Sciatic nerve (tissue), 2 donors: ENCODE measurements at regions not wholly inside any gene's neighbourhood (a gene's known extent, or its start where the extent isn't known, plus 50 kb on each side); places are given as distances from the start of the nearest gene placed in this dataset.

Experiments
- ATAC-seq: fragments of 200-7000 bp; cut with Tn5 transposase; one replicate; pipeline ENCODE4 v1.9.1; 2020; ENCODE audit warnings: mild to moderate bottlenecking, moderate library complexity
- DNase-seq: peaks from one replicate; pipeline ENCODE4 v3.0.0-alpha.2; 2020; ENCODE audit warnings: low spot score
- intact Hi-C: fragments of 100-400 bp; cut with DNase I; formaldehyde crosslinking; loops from one replicate; pipeline ENCODE4 v1.14.2; 2022
- donor health status: DM: no; HTN: no; CAD: no.
- donor health status: DM: no; HTN: no; CAD: no.

DNA sequence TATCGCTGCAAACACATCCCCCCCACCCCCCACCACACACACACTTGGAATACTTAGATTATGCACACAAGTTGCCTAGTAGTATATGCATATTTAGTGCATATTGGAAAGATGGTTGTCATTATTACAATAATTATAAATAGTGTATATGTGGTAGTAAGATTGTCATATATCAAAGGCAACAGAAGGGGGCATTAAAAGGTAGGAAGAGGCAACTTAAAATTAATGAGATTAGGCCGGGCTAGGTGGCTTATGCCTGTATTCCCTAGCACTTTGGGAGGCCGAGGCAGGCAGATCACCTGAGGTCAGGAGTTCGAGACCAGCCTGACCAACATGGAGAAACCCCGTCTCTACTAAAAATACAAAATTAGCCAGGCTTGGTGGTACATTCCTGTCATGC is 52.1 kb downstream of the GSC start:
- DNase-seq: no peak
- intact Hi-C loops: no loop called here
- peak; percentile 30 for ATAC-seq

DNA sequence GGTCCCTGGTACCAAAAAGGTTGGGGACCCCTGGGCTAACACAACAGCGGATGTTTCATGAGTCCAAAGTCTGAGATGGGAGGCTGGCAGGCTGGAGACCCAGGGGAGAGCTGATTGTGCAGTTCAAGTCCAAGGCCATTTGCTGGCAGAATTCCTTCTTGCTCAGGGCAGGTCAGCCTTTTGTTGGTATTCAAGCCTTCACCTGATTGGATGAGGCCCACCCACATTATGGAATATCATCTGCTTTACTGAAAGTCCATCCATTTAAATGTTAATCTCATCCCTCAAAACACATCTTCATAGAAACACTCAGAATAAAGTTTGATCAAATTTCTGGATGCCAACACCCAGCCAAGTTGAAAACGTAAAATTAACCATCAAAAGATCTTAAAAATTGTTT is 52.9 kb downstream of the GSC start:
- intact Hi-C loops: no loop called here
- DNase-seq (no peak), ATAC-seq (no peak)

DNA sequence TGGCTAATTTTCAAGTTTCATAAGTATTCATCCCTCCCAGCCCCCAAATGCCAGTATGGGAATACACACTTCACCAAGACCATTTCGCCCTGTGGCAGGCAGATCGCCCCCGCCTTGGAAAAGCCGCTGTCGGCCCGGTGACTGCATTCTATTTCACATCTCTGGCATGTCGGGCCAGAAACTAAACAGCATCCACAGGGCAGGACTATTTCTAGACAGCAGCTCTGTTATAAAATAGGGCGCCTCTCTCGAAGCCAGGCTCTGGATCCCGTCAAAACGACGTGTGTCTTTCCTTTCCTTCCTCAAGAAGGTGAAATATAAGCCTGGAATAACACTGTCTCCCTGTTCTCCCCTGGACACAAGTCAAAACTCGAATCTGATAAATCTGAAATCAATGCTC is 56.8 kb downstream of the GSC start:
- no peak for ATAC-seq
- intact Hi-C loops: no loop called here
- no peak for DNase-seq

DNA sequence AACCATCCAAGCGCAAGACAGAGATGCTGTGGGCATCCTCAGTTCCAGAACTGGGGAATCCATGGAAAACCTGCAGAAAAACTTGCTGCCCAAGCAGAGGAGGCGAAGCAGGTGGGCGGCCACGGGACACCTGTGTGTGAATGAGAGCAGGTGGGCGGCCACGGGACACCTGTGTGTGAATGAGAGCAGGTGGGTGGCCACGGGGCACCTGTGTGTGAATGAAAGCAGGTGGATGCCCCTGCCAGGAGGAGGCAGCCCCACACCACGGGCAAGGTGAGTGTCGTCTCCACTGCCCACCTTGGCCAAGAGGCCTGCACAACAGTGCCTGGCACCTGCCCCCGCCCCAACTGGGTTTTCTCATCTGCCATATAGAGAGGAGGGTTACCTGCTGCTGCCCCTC is 59.2 kb downstream of the GSC start:
- no peak for ATAC-seq
- intact Hi-C loops: no loop called here
- no peak for DNase-seq

DNA sequence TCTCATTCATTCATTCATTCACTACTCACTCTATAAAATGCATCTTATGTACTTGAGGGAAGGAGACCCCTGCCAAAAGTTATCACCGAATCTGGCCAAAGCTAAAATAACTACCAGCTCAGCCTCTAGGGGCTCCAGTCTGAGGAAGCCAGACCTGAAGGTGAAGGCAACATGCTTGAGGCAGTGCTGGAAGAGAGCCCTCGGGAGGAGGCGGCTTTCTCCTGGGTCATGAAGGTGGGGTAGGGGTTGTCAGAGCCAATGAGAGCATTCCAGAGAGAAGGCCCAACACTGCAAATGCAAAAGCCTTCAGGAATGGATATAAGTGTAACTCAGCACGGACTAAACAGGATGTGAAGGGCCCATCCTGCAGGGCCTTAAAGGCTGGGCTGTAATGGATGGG is 62.4 kb downstream of the GSC start:
- DNase-seq: no peak

DNA sequence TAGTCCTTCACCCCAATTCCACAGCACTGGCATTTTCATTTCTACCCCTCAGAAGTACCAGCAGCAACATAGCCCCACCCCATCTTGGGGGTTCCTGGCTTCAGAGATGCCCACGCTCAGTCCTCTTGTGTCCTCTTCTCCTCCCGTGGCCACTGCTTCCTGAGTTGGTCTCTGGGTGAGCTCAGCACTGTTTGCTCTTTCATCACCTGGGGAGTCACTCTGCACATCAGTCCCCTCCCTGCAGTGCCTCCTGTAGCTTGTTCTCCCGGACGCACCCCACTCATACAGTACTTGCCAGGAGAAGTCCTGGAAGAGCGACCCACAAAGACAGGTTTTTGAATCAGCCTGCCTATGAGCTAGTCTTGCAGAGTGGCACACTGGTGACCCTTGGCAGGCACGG is 63.8 kb downstream of the GSC start:
- ATAC-seq (no peak), DNase-seq (no peak)
- intact Hi-C loops: no loop called here

More for the DNA sequence above, 62.4 kb downstream of the GSC start:
- intact Hi-C loops: no loop called here
- no peak for ATAC-seq

DNA sequence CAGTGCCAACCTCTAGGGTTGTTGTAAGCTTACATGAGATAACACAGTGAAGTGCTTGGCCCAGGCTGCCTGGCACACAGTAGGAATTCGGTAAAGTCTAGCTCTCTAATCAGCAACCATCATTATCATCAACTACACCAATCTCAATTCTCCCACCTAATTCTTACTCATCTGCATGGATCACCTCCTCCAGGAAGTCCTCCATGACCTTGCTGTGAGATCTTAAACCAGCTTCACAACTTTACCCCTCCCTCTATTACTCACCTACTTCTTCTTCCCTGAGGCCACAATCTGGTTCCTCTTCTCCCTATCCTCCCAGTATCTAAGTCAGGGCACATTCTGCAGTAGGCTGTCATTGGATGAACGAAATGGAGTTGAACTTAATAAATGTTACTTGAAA is 67.3 kb downstream of the GSC start:
- ATAC-seq (no peak), DNase-seq (no peak)
- intact Hi-C loops: no loop called here

DNA sequence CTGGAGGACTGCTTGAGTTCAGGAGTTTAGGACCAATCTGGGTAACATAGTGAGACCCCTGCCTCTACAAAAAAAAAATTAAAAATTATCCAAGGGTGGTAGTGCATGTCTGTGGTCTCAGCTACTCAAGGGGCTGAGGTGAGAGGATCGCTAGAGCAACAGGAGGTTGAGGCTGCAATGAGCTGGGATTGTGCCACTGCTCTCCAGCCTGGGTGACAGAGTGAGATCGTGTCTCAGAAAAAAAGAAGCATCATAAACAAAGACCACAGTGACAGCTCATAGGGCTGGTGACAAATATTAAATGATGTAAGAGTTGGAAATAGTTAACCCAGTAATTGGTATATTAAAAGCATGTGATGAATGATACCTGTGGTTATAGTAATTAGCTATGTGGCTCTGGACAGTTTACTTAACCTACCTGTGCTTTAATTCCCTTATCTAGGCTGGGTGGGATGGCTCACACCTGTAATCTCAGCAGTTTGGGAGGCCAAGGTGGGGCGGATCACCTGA is 68.0 kb downstream of the GSC start:
- ATAC-seq: no peak
- no peak for DNase-seq
- intact Hi-C loops: no loop called here

DNA sequence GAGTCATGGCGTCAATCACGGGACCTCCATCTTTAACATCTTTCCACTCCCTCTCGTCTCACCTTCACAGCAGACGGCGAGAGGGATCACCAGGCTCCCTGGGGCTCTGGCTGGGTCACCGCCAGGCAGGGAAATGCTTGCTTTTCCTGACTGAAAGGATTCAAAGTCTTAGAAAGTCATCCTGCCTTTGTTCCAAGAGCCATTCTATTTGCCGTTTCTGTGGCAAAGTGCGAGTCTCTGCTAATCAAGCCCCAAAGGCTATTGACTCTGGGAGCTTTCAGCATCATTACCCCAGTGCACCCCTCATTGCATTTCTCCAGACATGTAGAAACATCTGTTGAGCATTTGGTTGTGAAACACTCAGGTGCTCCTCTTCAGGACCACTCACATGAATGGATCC is 69.6 kb downstream of the GSC start:
- DNase-seq (no peak), ATAC-seq (no peak)
- intact Hi-C loops: no loop called here

DNA sequence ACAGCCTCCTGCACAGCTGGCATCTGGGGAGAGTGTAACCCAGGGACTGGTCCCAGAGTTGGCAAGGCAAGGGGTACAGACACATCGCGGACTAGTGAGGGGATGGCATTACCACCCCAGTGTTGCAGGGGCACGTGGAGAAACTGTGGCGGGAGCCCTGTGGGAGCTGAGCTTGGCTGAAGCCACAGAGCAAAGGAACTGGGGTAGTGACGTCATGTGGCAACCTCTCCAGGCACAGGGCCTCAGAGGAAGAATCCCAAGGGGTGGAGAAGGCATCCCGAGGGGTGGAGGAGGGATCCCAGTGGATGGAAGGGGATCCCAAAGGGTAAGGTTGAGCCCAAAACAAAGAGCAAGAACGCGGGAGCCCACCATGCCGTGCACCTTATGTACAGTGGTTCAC is 70.1 kb downstream of the GSC start:
- intact Hi-C loops: no loop called here
- DNase-seq (no peak), ATAC-seq (no peak)

DNA sequence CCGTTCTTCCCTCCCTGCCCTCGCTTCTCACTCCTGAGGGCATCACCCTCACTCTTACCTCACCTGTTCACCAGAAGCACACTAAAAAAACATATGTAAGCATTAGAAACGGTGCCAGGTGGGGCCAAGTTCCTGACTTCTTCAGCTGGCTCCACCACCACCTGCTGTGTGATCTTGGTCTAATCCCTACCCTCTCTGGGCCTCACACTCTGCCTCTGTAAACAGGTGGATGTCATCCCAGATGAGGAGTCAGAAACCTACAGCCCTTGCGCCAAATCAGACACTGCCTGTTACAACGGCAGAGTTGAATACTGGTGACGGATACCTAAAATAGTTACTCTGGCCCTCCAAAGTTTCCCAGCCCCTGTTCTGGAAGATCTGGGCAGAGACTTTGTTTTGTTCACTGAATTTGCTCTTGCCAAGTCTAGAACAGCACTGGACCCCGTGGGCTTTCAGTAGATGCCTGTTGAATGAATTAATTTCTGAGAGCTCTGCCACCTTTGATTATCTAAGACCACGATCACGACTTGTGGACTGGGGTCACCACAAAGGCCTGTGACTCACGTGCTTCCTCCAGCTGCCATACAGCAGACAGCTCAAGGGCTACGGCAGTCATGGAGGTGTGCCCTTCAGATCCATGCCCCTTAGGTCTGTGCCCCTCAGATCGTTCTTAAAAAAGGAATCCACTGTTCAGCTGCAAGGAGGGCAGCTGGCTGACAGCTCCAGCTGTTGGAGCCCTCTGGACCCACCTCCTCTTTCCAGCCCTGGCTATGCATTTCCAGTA is 71.9 kb downstream of the GSC start:
- ATAC-seq (no peak), DNase-seq (no peak)
- intact Hi-C loops: no loop called here

DNA sequence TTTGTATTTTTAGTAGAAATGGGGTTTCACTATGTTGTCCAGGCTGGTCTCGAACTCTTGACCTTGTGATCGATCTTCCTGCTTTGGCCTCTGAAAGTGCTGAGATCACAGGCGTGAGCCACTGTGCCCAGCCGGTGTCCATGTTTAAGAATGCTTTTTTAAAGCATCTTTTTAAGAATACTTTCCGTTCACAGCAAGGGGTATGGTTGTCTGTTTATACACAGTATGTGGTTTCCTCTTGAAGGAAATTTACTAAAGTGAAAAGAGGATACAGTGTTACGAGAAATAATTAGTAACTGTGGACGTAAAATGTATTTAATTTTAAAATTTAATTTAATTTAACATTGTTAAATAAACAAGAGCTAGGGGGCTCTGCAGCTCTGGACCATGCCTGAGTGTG is 73.4 kb downstream of the GSC start:
- no peak for ATAC-seq
- no peak for DNase-seq
- intact Hi-C loops: no loop called here

DNA sequence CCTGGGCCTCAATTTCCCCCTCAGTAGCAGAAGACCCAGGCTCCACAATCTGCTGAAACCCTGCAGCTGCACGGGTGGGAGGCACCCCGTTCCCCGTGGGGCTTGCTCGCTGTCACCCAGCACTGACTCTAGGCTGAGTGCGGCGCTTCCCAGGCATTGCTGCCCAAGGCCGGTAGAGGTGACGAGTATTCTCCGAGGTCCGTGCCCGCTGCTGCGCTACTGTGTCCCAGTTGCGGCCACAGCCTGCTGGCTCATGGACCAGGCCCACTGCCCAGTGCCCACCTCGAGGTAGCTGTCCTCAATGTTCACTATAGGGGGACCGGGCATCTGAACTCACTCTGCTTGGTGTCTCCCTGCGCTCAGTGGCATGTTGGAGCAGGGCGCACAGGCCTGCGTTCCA is 74.7 kb downstream of the GSC start:
- intact Hi-C loops: no loop called here
- ATAC-seq: no peak
- DNase-seq: no peak

DNA sequence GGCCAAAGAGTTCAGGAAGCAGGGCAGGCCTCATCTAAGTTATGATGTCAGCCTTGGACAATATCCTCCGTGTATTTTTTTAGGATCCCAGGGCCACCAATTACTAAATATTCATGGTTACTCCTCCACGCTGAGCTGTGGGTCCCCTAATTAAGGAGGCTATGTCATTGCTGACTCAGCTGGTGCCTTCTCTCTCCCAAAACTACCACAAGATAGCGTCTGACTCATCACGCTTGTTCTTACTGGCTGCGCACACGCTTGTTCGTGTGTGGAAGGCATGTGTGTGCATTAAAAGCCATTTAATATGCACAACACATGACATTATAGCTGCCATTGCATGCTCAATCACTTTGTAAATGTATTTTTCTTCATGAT is 78.3 kb downstream of the GSC start:
- DNase-seq (no peak), ATAC-seq (peak; percentile 73)
- intact Hi-C loops: no loop called here

DNA sequence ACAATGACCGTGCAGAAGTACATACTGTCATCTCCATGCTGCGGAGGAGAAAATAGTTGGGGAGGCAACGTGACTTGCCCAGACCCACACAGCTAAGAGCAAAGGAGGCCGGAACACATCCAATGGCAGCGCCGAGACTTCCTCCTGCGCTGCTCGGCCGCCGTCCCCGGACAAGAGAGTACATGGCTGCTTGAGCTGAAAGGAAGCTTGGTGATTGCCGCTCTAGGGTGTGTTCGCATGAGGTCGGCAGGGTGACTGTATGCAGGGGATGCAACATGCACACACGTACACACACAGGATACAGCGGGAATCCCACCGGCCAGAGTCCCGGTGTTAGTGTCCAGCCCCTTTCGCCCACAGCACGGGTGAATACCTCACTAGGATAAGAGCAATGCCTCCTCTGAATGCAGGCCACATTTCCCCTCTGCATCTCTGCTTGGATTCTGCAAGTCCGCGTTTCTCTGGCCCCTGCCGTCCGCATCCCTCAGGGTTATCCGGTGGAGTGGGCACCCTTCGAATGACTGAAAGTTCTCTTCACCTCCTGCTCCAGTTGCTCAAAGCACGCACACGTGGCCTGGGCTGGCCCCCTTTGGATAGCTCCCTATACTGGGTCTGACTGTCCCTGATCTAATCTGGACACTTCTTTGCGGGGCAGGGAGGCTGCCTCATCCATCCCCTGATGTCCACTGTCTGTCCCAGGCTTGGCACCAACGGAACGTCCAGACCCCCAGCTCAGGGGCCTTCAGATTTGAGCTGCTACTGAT is 78.8 kb downstream of the GSC start:
- DNase-seq (no peak), ATAC-seq (peak; percentile 22)
- intact Hi-C loops: no loop called here

DNA sequence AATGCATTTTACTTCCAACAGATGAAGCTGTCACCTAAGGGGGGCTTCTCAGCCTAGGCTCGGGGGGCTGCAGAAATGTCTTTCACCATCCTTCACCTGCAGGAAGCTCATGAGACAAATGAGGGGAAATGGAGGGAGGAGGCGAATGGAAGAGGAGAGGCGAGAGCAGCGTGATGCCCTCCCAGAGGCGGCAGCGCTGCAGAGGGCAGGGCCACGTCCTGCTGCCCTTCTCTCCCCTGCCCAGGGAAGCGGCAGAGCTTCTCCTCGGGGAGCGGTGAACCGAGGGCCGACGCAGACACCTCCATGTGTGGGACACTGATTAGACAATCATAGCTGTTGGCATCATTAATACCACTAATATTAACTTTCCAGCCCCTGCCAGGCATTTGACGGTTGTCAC is 78.3 kb downstream of the SERPINA3 start:
- intact Hi-C loops: no loop called here
- ATAC-seq (no peak), DNase-seq (no peak)

DNA sequence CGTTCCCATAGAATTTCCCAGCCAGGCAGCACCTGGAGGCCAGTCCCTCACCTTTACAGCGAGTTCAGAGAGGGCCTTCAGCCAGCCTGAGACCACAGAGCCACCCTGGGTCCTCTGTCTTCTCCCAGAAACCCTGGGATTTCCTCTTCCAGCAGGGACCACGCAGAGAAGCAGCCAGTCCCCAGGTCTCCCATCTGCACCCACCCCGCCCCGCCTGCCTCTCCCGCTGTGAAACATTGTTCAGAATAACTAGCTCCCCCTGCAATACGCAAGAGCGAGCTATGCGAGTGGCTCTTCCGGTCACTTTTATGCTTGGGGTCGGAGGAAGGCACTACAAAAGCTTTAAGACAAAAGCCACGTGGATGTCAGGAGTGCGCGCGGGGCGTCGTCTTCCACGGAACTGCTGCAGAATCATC is 77.8 kb downstream of the SERPINA3 start:
- no peak for DNase-seq
- intact Hi-C loops: no loop called here

DNA sequence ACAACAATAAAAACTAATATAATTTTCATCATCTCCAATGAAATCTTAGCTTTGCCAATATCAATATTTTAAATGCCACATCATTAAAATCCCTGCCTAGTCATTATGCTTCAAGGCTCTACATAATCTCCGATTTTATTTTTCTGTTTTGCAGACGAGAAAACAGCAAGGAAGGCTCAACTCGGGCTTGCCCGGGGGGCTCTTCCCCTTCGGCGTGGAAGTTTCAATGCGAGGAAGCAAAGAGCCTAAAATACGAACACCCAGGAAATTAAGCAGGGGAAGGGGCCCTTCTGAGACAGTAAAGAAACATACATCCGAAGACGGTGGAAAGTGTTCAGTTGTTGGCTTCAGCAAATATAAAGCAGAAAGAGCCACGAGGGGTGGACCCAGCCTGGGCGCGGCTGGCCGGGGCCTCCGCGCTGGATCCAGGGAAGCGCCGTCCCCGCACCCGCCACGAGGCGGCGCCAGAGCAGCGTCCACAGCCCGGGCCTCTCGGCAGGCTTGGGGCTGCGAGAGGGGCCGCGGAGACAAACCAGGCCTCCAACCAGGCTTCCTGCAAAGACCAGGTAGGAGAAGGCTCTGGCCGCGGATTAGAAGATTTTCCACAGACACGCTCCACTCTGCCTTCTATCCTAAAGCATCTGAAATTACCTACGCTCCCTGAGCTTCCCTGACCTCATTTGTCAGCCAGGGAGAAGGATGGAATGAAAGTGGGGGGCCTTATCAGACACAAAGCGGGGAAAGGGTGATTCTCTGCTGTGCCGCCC is 77.2 kb downstream of the SERPINA3 start:
- ATAC-seq (peak; percentile 92), DNase-seq (peak; percentile 86)
- intact Hi-C loops: no loop called here

More for the DNA sequence above, 77.8 kb downstream of the SERPINA3 start:
- ATAC-seq: peak; percentile 11

DNA sequence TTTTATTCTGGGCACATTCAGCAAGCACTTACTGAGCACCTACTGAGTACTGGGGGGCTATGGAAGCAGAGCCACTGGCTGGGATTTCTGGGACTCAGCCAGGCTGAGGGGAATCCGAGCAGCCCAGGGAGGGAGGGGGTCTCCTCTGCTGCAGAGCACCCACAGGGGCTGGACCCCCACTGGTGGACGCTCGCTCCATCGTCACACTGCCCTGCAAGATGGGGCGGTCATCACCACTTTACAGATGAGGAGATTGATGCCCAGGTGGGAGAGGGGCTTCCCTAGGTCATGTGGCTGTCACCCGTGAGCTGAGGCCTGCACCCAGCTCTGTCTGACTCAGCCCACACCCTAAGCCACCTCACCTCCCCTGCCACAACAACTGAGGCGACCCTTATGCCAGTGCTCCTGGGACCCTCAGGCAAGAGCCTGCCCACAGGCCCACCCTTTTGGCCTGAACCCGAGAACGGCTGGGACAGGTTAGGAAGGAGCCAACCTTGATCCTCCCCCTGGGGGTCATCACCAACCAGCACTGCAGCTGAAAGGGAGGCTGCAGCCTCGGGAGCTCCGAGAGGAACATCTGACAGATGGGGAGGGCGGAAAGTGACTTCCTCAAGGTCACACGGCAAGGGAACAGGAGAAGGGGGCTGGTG is 74.4 kb downstream of the SERPINA3 start:
- ATAC-seq (no peak), DNase-seq (no peak)
- intact Hi-C loops: no loop called here
